Coronary artery (tissue), 2 donors: ENCODE measurements at regions not wholly inside any gene's neighbourhood (a gene's known extent, or its start where the extent isn't known, plus 50 kb on each side); places are given as distances from the start of the nearest gene placed in this dataset.
A peak's percentile ranks its signal among the peaks of the same experiment; 100 is the strongest.

ENCODE experiments used
- DNase-seq: peaks from one replicate; pipeline ENCODE4 v3.0.0-alpha.2; 2017; ENCODE audit warnings: low spot score
- H3K27ac ChIP-seq, 2 donors: fragments of 200-600 bp; sonication (generic); one replicate each; pipeline ENCODE4 v1.5.1; 2016 to 2019
- H3K4me3 ChIP-seq: fragments of 200-600 bp; sonication (generic); 2 replicates; pipeline ENCODE4 v1.5.1; 2016; ENCODE audit warnings: mild to moderate bottlenecking, moderate library complexity
- TF ChIP-seq, protein P1 (sequence below): fragments of 200-600 bp; sonication (generic); IDR thresholded peaks from one replicate; pipeline ENCODE4 v1.5.1; 2019; ENCODE audit warnings: antibody characterized with exemption

DNA sequence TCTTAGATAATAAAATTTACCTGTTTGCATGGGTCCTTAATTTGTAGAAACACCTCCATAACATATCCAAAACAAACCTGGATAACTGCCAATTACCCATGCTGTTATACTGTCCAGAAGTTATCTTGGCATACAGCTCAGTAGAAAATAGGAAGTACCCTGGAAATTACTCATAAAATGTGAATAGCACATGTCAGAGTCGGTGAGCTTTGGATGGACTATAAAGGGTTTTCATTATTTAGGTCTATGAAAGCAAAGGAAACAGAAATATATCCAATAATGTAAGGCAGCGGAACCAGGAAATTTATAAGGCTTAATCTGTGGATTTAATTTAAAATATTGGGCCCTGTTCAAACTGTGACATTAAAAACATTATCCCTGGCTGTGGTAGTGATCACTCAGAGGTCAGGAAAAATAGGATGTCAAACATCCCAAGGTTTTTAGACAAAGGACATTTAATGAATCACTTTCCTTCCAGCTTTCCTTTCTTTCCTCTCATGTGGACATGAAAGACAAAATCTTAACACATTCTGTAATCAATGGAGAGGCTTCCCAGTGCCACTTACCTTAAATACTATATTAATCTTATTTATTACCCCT, 459.0 kb upstream of the DPH6 start:
- Histone ChIP-seq H3K27ac (no peak overlapping the region), H3K4me3 (no peak overlapping the region)
- TF ChIP-seq, protein P1, sequence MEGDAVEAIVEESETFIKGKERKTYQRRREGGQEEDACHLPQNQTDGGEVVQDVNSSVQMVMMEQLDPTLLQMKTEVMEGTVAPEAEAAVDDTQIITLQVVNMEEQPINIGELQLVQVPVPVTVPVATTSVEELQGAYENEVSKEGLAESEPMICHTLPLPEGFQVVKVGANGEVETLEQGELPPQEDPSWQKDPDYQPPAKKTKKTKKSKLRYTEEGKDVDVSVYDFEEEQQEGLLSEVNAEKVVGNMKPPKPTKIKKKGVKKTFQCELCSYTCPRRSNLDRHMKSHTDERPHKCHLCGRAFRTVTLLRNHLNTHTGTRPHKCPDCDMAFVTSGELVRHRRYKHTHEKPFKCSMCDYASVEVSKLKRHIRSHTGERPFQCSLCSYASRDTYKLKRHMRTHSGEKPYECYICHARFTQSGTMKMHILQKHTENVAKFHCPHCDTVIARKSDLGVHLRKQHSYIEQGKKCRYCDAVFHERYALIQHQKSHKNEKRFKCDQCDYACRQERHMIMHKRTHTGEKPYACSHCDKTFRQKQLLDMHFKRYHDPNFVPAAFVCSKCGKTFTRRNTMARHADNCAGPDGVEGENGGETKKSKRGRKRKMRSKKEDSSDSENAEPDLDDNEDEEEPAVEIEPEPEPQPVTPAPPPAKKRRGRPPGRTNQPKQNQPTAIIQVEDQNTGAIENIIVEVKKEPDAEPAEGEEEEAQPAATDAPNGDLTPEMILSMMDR: no peak
- DNase-seq: no peak

DNA sequence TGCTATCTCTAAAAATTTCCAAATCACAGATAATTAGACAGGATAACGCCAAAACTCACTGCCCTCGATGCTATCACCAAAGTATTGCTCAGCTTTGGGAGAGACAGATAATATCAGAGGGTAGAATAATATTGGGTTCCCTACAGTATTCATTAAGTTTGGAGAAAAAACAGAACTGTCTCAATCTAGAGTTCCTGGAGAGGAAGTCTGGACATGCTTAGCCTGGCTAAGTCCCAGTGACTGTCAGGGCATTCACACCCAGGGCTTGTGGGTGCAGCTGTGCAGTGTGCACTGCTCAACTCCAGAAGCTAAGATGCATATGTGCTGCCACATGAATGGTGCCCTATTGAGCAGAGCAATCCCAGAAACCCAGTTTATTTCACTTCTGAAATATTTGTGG, 459.6 kb upstream of the DPH6 start:
- no peak for DNase-seq
- TF ChIP-seq, protein P1: no peak
- H3K27ac ChIP-seq: no peak overlapping the region
- H3K4me3 ChIP-seq: no peak overlapping the region

DNA sequence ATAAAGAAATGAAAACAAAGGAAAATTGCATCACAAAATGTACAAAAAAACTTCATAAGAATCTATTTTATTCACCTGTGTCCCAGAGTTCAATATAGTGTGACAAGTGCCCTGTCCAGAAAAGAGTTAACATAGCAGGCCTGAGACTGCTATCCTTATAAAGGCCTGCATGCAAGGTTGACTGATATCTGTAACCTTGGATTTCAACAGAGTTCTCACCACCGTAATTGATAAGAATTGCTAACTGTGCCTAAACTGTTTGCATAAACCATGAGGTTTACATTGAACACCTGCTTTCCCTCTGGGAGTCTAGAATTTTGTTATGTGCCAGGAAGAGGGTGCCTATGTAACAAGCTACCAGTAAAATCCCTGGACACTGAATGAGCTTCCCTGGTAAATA, 461.7 kb upstream of the DPH6 start:
- Histone ChIP-seq H3K4me3 (no peak overlapping the region), H3K27ac (no peak overlapping the region)
- no peak for DNase-seq
- TF ChIP-seq, protein P1: no peak

DNA sequence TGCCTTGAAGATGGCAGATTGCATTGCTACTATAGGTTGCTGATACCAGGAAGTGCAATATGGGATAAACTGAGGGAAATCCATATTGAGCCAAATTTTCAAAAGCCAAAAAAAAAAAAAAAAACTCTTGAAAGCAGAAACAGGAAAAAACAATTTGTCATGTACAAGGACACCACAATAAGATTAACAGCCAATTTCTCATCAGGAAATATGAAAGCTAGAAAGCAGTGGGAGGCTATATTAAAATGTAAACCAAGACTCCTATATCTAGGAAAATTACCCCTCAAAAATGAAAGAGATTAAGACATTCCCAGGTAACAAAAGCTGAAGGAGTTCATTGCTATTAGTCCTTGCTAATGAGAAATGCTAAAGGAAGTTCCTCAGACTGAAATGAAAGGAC, 462.8 kb upstream of the DPH6 start:
- no peak overlapping the region for H3K4me3 ChIP-seq
- no peak for DNase-seq
- TF ChIP-seq, protein P1: no peak
- H3K27ac ChIP-seq: no peak overlapping the region

DNA sequence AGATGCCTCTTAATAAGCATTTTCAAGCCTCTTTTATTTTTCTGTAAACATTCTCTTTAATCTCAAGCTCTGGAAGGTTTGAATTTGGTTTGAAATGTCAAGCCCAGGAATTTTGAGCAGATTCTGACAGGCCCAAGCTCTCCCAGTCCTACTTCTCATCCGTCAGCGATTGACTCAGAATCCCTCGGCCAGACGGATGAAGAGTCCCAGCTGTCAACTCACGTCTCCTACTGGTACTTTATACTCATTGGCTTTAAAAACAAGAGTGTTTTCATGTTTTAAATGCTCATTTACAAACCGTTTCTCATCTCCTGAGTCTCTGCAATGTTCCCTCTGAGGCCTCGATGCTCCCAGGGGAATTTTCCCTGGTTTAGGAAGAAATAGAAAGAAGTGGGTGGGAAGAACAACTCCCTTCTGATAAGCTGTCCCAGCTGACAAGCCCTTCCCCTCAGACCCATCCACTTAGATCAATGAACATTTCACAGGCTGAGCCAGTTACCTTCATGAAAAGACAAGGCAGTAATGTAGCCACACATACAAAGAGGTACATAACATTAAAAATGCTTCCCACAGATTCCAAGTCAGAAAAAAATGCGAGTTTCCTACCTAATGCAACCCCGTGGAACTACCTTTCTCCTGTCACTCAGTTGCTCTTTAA, 478.2 kb upstream of the DPH6 start:
- Histone ChIP-seq H3K27ac (peak overlapping the region in 1 of 2 donors; percentile 4), H3K4me3 (no peak overlapping the region)
- no peak for DNase-seq
- TF ChIP-seq, protein P1: no peak

DNA sequence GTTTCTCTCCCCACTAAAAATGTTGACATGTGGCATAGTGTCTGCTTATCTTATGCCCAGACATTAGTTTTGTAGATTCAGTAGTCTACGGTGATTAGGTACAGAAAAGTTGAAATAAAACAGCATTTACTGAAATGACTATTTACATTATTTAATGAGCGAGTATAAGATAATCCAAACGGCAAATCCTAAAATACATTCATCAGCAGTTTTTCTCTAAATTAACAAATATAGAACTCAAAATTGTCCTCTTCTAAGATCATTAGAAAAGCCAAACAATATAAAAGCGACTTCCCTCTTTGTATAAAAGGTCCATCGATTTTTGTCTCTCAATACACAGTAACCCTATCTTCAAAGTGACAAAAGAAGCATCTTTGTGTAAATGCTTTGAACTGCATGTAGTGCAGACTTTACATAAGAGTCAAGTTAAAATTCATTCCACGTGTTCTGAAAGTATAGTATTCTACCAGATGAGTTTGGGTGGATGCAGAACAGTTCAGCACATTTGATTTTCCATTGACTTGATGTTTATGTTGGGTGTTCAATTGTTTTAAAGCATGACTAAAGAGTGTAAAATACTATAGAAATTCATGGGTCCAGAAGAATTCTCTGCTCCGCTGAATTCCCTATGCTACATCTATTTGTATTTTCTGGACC, 480.8 kb upstream of the DPH6 start:
- Histone ChIP-seq H3K27ac (no peak overlapping the region), H3K4me3 (no peak overlapping the region)
- DNase-seq: no peak
- TF ChIP-seq, protein P1: no peak
